Calu3 (cell line): ENCODE measurements at regions not wholly inside any gene's neighbourhood (a gene's known extent, or its start where the extent isn't known, plus 50 kb on each side); places are given as distances from the start of the nearest gene placed in this dataset.

Experiments used
- BruUV-seq: library from RNA; stranded (reverse); fragments of 400-500 nt; replicated peaks from 2 replicates; lab custom pipeline; 2021; lab: Mats Ljungman, UMichigan
- CTCF ChIA-PET: fragments of 300-600 bp; sonication (Branson Sonifier 250); formaldehyde crosslinking; loops from one replicate; lab custom pipeline; 2022; ENCODE audit warnings: antibody characterized with exemption; lab: Charles Lee
- DNase-seq: peaks from one replicate; pipeline ENCODE4 v3.0.0; 2022
- H3K27ac Mint-ChIP-seq: one replicate; pipeline ENCODE4 v1.8.0; 2022; ENCODE audit warnings: mixed read lengths; ENCODE audit not compliant: unreplicated experiment
- H3K27me3 Mint-ChIP-seq: one replicate; pipeline ENCODE4 v1.8.0; 2022; ENCODE audit warnings: mixed read lengths; ENCODE audit not compliant: unreplicated experiment
- H3K36me3 Mint-ChIP-seq: one replicate; pipeline ENCODE4 v1.8.0; 2022; ENCODE audit warnings: mild to moderate bottlenecking, moderate library complexity, mixed read lengths; ENCODE audit not compliant: insufficient read depth, unreplicated experiment
- H3K4me1 Mint-ChIP-seq: one replicate; pipeline ENCODE4 v1.8.0; 2022; ENCODE audit warnings: mild to moderate bottlenecking, low read depth, mixed read lengths; ENCODE audit not compliant: unreplicated experiment
- H3K4me3 Mint-ChIP-seq: one replicate; pipeline ENCODE4 v1.8.0; 2022; ENCODE audit warnings: mild to moderate bottlenecking, low read depth, moderate library complexity, mixed read lengths; ENCODE audit not compliant: unreplicated experiment
- H3K9me3 Mint-ChIP-seq: one replicate; pipeline ENCODE4 v1.8.0; 2022; ENCODE audit warnings: low read depth, mixed read lengths; ENCODE audit not compliant: unreplicated experiment
- intact Hi-C: fragments of 100-400 bp; cut with micrococcal nuclease; formaldehyde crosslinking; loops from one replicate; pipeline ENCODE4 v1.10.0; 2022; ENCODE audit not compliant: unreplicated experiment
- TF ChIP-seq, protein P1 (sequence below): fragments of 200-600 bp; IDR thresholded peaks from one replicate; pipeline ENCODE4 v1.8.0; 2022; ENCODE audit warnings: antibody characterized with exemption; ENCODE audit not compliant: unreplicated experiment

GRCh38 chr14:97873291-97873690 is 1076.1 kb downstream of the VRK1 start:
- H3K4me3 Mint-ChIP-seq, result no peak overlapping the region
- no peaks in the 10 kb centered on the region for H3K36me3 Mint-ChIP-seq
- peaks cover 6% of the 10 kb centered on the region for H3K9me3 Mint-ChIP-seq
- H3K4me1 Mint-ChIP-seq, result no peaks in the 10 kb centered on the region
- BruUV-seq, result no TSS peak
- H3K27me3 Mint-ChIP-seq, result no peaks in the 10 kb centered on the region
- DNase-seq, result no peak
- no peak overlapping the region for H3K27ac Mint-ChIP-seq
- CTCF ChIA-PET, result interaction anchor here (1.6 kb wide), 1 partner anchor 89 kb away, joined by 3 read pairs; no protein-coding TSS in a partner anchor
- TF ChIP-seq, protein P1, sequence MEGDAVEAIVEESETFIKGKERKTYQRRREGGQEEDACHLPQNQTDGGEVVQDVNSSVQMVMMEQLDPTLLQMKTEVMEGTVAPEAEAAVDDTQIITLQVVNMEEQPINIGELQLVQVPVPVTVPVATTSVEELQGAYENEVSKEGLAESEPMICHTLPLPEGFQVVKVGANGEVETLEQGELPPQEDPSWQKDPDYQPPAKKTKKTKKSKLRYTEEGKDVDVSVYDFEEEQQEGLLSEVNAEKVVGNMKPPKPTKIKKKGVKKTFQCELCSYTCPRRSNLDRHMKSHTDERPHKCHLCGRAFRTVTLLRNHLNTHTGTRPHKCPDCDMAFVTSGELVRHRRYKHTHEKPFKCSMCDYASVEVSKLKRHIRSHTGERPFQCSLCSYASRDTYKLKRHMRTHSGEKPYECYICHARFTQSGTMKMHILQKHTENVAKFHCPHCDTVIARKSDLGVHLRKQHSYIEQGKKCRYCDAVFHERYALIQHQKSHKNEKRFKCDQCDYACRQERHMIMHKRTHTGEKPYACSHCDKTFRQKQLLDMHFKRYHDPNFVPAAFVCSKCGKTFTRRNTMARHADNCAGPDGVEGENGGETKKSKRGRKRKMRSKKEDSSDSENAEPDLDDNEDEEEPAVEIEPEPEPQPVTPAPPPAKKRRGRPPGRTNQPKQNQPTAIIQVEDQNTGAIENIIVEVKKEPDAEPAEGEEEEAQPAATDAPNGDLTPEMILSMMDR, result no peak
- intact Hi-C loops, result no loop called here

DNA sequence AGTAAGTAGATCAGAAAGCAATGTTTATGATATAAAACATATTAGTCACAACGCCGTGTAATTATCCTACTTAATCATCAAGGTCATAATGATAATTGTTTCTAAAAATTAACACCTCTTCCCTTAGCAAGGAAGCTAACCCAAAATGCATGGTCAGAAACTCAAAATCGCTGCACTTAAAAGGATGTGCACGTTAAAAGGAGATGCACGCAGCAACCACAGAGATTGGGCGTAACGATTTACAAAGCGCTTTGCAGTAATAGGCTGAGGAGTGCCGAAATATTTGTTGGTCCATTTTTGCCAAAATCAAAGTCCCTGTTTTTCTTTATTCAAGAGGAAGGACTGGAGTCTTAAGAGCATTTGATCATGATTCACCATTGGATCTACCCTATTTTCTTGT is 1077.2 kb downstream of the VRK1 start:
- H3K27ac Mint-ChIP-seq, result no peak overlapping the region
- H3K4me3 Mint-ChIP-seq, result no peak overlapping the region
- TF ChIP-seq, protein P1, result no peak
- H3K4me1 Mint-ChIP-seq, result no peaks in the 10 kb centered on the region
- no peaks in the 10 kb centered on the region for H3K27me3 Mint-ChIP-seq
- H3K36me3 Mint-ChIP-seq, result no peaks in the 10 kb centered on the region
- CTCF ChIA-PET, result interaction anchor here (1.6 kb wide), 1 partner anchor 88 kb away, joined by 3 read pairs; no protein-coding TSS in a partner anchor
- intact Hi-C loops, result no loop called here
- no TSS peak for BruUV-seq
- peaks cover 9% of the 10 kb centered on the region for H3K9me3 Mint-ChIP-seq
- no peak for DNase-seq

- TF ChIP-seq, protein P1, result no peak
- no peak overlapping the region for H3K4me3 Mint-ChIP-seq
- peaks cover 5% of the 10 kb centered on the region for H3K9me3 Mint-ChIP-seq
- BruUV-seq, result no TSS peak
- DNase-seq, result no peak
- intact Hi-C loops, result no loop called here
- H3K27ac Mint-ChIP-seq, result no peak overlapping the region
- no peaks in the 10 kb centered on the region for H3K4me1 Mint-ChIP-seq
- H3K27me3 Mint-ChIP-seq, result no peaks in the 10 kb centered on the region
- CTCF ChIA-PET, result no interaction called here
- no peaks in the 10 kb centered on the region for H3K36me3 Mint-ChIP-seq
Observed at GRCh38 chr14:97878206-97878605, 1081.0 kb downstream of the VRK1 start.

DNA sequence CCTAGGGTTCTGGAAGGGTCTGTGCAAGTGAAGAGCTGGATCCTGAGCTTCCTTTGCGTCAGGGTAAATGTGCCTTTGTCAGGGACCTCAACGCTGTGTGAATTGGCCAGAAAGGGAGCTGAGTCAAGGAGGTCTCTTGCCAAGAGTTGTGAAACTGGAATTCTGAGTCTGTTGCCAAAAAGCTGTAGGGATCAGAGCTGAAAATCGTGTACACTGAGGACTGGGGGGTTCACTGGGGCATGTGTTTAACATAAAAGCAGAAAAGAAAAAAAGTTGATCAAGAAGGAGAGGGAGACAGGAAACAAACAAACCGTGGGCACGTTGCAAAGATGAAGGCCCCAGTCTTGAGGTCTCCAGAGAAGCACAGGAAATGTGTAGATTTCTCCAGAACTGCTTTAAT is 1081.5 kb downstream of the VRK1 start:
- Mint-ChIP-seq H3K4me1 (no peaks in the 10 kb centered on the region), H3K27me3 (no peaks in the 10 kb centered on the region), H3K9me3 (peaks cover 5% of the 10 kb centered on the region), H3K27ac (no peak overlapping the region), H3K36me3 (no peaks in the 10 kb centered on the region), H3K4me3 (no peak overlapping the region)
- CTCF ChIA-PET, result no interaction called here
- intact Hi-C loops, result no loop called here
- no peak for DNase-seq
- BruUV-seq, result no TSS peak
- TF ChIP-seq, protein P1, result no peak
